Keratinocyte (primary cell): ENCODE measurements at regions not wholly inside any gene's neighbourhood (a gene's known extent, or its start where the extent isn't known, plus 50 kb on each side); places are given as distances from the start of the nearest gene placed in this dataset.
"Not testable (repeated sequence)": the region's sequence is repeated elsewhere in the genome, so short reads cannot be mapped to it uniquely, and the experiment has no call there.

Experiments
- DNase-seq: peaks from one replicate; pipeline ENCODE4 v3.0.0-alpha.2; 2011; ENCODE audit warnings: low read depth, missing footprints, low spot score
- FAIRE-seq: peaks from 2 replicates; lab custom pipeline; 2011; peaks lifted over from hg19 to GRCh38; lab: Jason Lieb, UNC
- H2AFZ ChIP-seq: 2 replicates; pipeline ENCODE4 v1.6.0; 2012; ENCODE audit warnings: low read length, control low read depth, inconsistent platforms; ENCODE audit not compliant: control insufficient read depth
- H3K27ac ChIP-seq: 2 replicates; pipeline ENCODE4 v1.5.1; 2011; ENCODE audit warnings: low read length; ENCODE audit not compliant: control insufficient read depth, insufficient read depth
- H3K27me3 ChIP-seq: 3 replicates; pipeline ENCODE4 v1.6.0; 2011; ENCODE audit warnings: low read length; ENCODE audit not compliant: control insufficient read depth, insufficient read depth; ENCODE audit errors: extremely low read depth
- H3K36me3 ChIP-seq, 2 experiments: 2 replicates in 1 of 2; 3 replicates in 1 of 2; pipeline ENCODE4 v1.5.1; 2011; ENCODE audit warnings: low read length in 2 of 2, mild to moderate bottlenecking in 1 of 2; ENCODE audit not compliant: control insufficient read depth in 2 of 2, insufficient read depth in 2 of 2; ENCODE audit errors: extremely low read depth in 1 of 2
- H3K4me1 ChIP-seq: 3 replicates; pipeline ENCODE4 v1.5.1; 2011; ENCODE audit warnings: low read length; ENCODE audit not compliant: control insufficient read depth, insufficient read depth; ENCODE audit errors: extremely low read depth
- H3K4me2 ChIP-seq: 3 replicates; pipeline ENCODE4 v1.6.0; 2011; ENCODE audit warnings: low read depth, low read length; ENCODE audit not compliant: control insufficient read depth, insufficient read depth; ENCODE audit errors: extremely low read depth
- H3K4me3 ChIP-seq, 3 experiments: fragments of 200-600 bp in 1 of 3; sonication (generic) in 1 of 3; 2 replicates in 2 of 3; 3 replicates in 1 of 3; pipeline ENCODE4 v1.5.1; 2011 to 2016; ENCODE audit warnings: low read length in 3 of 3, mild to moderate bottlenecking in 3 of 3, control low read depth in 2 of 3, inconsistent platforms in 1 of 3, low read depth in 1 of 3, mixed read lengths in 1 of 3, mixed run types in 1 of 3, moderate library complexity in 1 of 3; ENCODE audit not compliant: control insufficient read depth in 2 of 3, insufficient read depth in 2 of 3; ENCODE audit errors: extremely low read depth in 1 of 3
- H3K79me2 ChIP-seq: 2 replicates; pipeline ENCODE4 v1.6.0; 2012; ENCODE audit warnings: low read length; ENCODE audit not compliant: control insufficient read depth, insufficient read depth
- H3K9ac ChIP-seq: 3 replicates; pipeline ENCODE4 v1.6.0; 2011; ENCODE audit warnings: low read length; ENCODE audit not compliant: control insufficient read depth, insufficient read depth; ENCODE audit errors: extremely low read depth
- H3K9me1 ChIP-seq: 3 replicates; pipeline ENCODE4 v1.6.0; 2011; ENCODE audit warnings: low read length; ENCODE audit not compliant: control insufficient read depth, insufficient read depth; ENCODE audit errors: extremely low read depth
- H3K9me3 ChIP-seq: 2 replicates; pipeline ENCODE4 v1.5.1; 2012; ENCODE audit warnings: low read depth, low read length; ENCODE audit not compliant: control insufficient read depth
- H4K20me1 ChIP-seq: 3 replicates; pipeline ENCODE4 v1.6.0; 2011; ENCODE audit warnings: low read length; ENCODE audit not compliant: control insufficient read depth, insufficient read depth; ENCODE audit errors: extremely low read depth
- CTCF ChIP-seq, 3 experiments: IDR thresholded peaks in 1 of 3; conservative IDR thresholded peaks in 1 of 3; optimal IDR thresholded peaks in 1 of 3; 2 replicates in 2 of 3; 3 replicates in 1 of 3; pipeline versions ENCODE3 to v1.5.1; 2011; ENCODE audit warnings: low read length in 3 of 3, mild to moderate bottlenecking in 3 of 3, moderate library complexity in 2 of 3, control low read depth in 1 of 3, inconsistent platforms in 1 of 3; ENCODE audit not compliant: insufficient read depth in 2 of 3; ENCODE audit errors: extremely low read depth in 1 of 3
- EZH2 ChIP-seq: IDR thresholded peaks from one replicate; pipeline ENCODE4 v1.6.1; 2012; ENCODE audit warnings: inconsistent platforms, mild to moderate bottlenecking, low read length, moderate library complexity
- dilution Hi-C: fragments of 300-500 bp; cut with MboI; formaldehyde crosslinking; loops from one replicate; pipeline ENCODE4 v1.7.0; 2020; ENCODE audit warnings: low sequenced_read_pairs; ENCODE audit not compliant: extremely low pct_ligation_motif_present

GRCh38 chr12:105524961-105525360, 194.5 kb downstream of the C12orf75 start:
- Histone ChIP-seq H3K9me1 (no peaks in the 10 kb centered on the region), H3K4me1 (peaks cover 3% of the 10 kb centered on the region), H2AFZ (no peak overlapping the region), H3K9ac (no peak overlapping the region), H3K4me3 (no peak overlapping the region), H4K20me1 (no peaks in the 10 kb centered on the region), H3K27ac (no peak overlapping the region), H3K27me3 (peaks cover 8% of the 10 kb centered on the region), H3K36me3 (no peaks in the 10 kb centered on the region), H3K4me2 (no peak overlapping the region), H3K79me2 (no peaks in the 10 kb centered on the region), H3K9me3 (no peaks in the 10 kb centered on the region)
- FAIRE-seq (no peak), DNase-seq (no peak)
- dilution Hi-C loops, result no loop called here
- TF ChIP-seq EZH2 (no peak), CTCF (optimal IDR thresholded peaks at IDR 0.05 in 1 of 3, IDR thresholded peaks at IDR 0.05 in 1 of 3, conservative IDR thresholded peaks at IDR 0.05 in 1 of 3; ENCODE audit: extremely low read depth in 1 of 3, insufficient read depth in 2 of 3, low read length in 3 of 3) (no peak)

- Histone ChIP-seq H3K9ac (no peak overlapping the region), H4K20me1 (no peaks in the 10 kb centered on the region)
- dilution Hi-C loops, result no loop called here
Measured at GRCh38 chr12:105534068-105534467, 203.6 kb downstream of the C12orf75 start.

GRCh38 chr12:105535033-105535432, 204.5 kb downstream of the C12orf75 start:
- H3K9me3 ChIP-seq, H3K4me2 ChIP-seq, H3K4me3 ChIP-seq, H3K36me3 ChIP-seq, dilution Hi-C loops, H3K79me2 ChIP-seq, H4K20me1 ChIP-seq, H3K9me1 ChIP-seq, H3K27me3 ChIP-seq, H2AFZ ChIP-seq, H3K9ac ChIP-seq, FAIRE-seq, H3K27ac ChIP-seq, DNase-seq, H3K4me1 ChIP-seq: not testable (repeated sequence)

More at GRCh38 chr12:105534068-105534467, 203.6 kb downstream of the C12orf75 start:
- no peaks in the 10 kb centered on the region for H3K79me2 ChIP-seq
- DNase-seq, result no peak
- H3K9me1 ChIP-seq, result no peaks in the 10 kb centered on the region
- no peak for TF ChIP-seq EZH2
- no peak for TF ChIP-seq CTCF (optimal IDR thresholded peaks at IDR 0.05 in 1 of 3, IDR thresholded peaks at IDR 0.05 in 1 of 3, conservative IDR thresholded peaks at IDR 0.05 in 1 of 3; ENCODE audit: extremely low read depth in 1 of 3, insufficient read depth in 2 of 3, low read length in 3 of 3)
- H3K4me2 ChIP-seq, result no peak overlapping the region
- no peaks in the 10 kb centered on the region for H3K27me3 ChIP-seq
- H3K36me3 ChIP-seq, result no peaks in the 10 kb centered on the region
- H2AFZ ChIP-seq, result no peak overlapping the region
- no peaks in the 10 kb centered on the region for H3K4me1 ChIP-seq
- H3K4me3 ChIP-seq, result no peak overlapping the region
- H3K27ac ChIP-seq, result no peak overlapping the region
- peaks cover 5% of the 10 kb centered on the region for H3K9me3 ChIP-seq
- no peak for FAIRE-seq
